GM18511 (cell line): ENCODE measurements at regions not wholly inside any gene's neighbourhood (a gene's known extent, or its start where the extent isn't known, plus 50 kb on each side); places are given as distances from the start of the nearest gene placed in this dataset.

Experiments used
- ATAC-seq: cut with Tn5 transposase; IDR thresholded peaks from one replicate; pipeline ENCODE4 v1.9.1; 2021; ENCODE audit warnings: mild to moderate bottlenecking, moderate library complexity; ENCODE audit not compliant: unreplicated experiment

- ATAC-seq, result no peak
These were observed 116.4 kb downstream of the GADD45G start for GRCh38 chr9:89721176-89721700.

- ATAC-seq, result no peak
These were observed 117.2 kb downstream of the GADD45G start for GRCh38 chr9:89721971-89722530.

- no peak for ATAC-seq
These were observed 117.9 kb downstream of the GADD45G start for GRCh38 chr9:89722712-89723111.

- no peak for ATAC-seq
These were observed 118.8 kb downstream of the GADD45G start for GRCh38 chr9:89723469-89724100.

GRCh38 chr9:89724659-89725058, 119.8 kb downstream of the GADD45G start:
- ATAC-seq, result no peak

- ATAC-seq, result no peak
These were observed 120.5 kb downstream of the GADD45G start for GRCh38 chr9:89725271-89725670.

- no peak for ATAC-seq
These were observed 125.2 kb downstream of the GADD45G start for GRCh38 chr9:89729954-89730530.

- no peak for ATAC-seq
These were observed 125.9 kb downstream of the GADD45G start for GRCh38 chr9:89730715-89731114.

- no peak for ATAC-seq
These were observed 126.7 kb downstream of the GADD45G start for GRCh38 chr9:89731262-89732182.

GRCh38 chr9:89732295-89732938, 127.6 kb downstream of the GADD45G start:
- ATAC-seq, result no peak

GRCh38 chr9:89732939-89733324, 128.1 kb downstream of the GADD45G start:
- ATAC-seq, result no peak

- no peak for ATAC-seq
These were observed 129.8 kb downstream of the GADD45G start for GRCh38 chr9:89734600-89735041.

GRCh38 chr9:89738137-89738932, 133.5 kb downstream of the GADD45G start:
- no peak for ATAC-seq

GRCh38 chr9:89739511-89739910, 134.7 kb downstream of the GADD45G start:
- ATAC-seq, result no peak

- ATAC-seq, result no peak
These were observed 135.1 kb downstream of the GADD45G start for GRCh38 chr9:89739916-89740315.

- peak; percentile 72 for ATAC-seq
These were observed 135.9 kb downstream of the GADD45G start for GRCh38 chr9:89740722-89741121.

GRCh38 chr9:89742660-89743059, 137.8 kb downstream of the GADD45G start:
- ATAC-seq, result no peak

GRCh38 chr9:89743216-89743572, 138.4 kb downstream of the GADD45G start:
- ATAC-seq, result peak; percentile 59

GRCh38 chr9:89743573-89744254, 138.9 kb downstream of the GADD45G start:
- peak; percentile 68 for ATAC-seq
